Skeletal muscle satellite cell (primary cell): ENCODE measurements at regions not wholly inside any gene's neighbourhood (a gene's known extent, or its start where the extent isn't known, plus 50 kb on each side); places are given as distances from the start of the nearest gene placed in this dataset.

ENCODE experiments used
- H3K27me3 ChIP-seq: 2 replicates; pipeline ENCODE4 v1.7.0; 2013; ENCODE audit warnings: low read length; ENCODE audit not compliant: control insufficient read depth, insufficient read depth
- H3K36me3 ChIP-seq: 2 replicates; pipeline ENCODE4 v1.7.0; 2013; ENCODE audit warnings: mild to moderate bottlenecking, control low read depth, low read length; ENCODE audit not compliant: insufficient read depth
- H3K4me1 ChIP-seq: 2 replicates; pipeline ENCODE4 v1.7.0; 2013; ENCODE audit warnings: low read length; ENCODE audit not compliant: control insufficient read depth, insufficient read depth
- H3K4me2 ChIP-seq: 2 replicates; pipeline ENCODE4 v1.7.0; 2013; ENCODE audit warnings: mild to moderate bottlenecking, low read length
- H3K4me3 ChIP-seq: 2 replicates; pipeline ENCODE4 v1.7.0; 2013; ENCODE audit warnings: low read length
- H3K9ac ChIP-seq: 2 replicates; pipeline ENCODE4 v1.7.0; 2013; ENCODE audit warnings: mild to moderate bottlenecking, low read depth, low read length, moderate library complexity
- H3K9me3 ChIP-seq: replicated peaks from 2 replicates; pipeline ENCODE4 v1.7.0; 2013; ENCODE audit warnings: mild to moderate bottlenecking, control low read depth, low read length

DNA sequence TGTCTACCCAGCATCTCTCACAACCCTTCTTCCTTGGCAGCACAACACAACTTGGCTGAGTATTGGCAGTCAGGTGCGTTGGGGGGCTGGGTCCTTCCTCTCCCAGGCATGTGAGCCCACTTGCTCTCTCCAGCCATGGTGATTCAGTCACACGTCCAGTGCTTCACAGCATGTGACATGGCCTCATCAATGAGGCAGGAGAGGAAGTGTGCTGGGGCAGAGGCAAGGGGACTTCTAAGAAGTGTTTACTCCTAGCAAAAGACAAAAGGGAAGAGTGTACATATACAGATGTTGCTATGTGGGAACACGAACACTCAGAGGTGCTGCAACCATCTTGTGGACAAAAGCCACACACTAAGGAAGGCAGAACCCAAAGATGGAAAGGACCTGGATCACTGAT, 380.8 kb downstream of the FBXW7 start:
- no peak overlapping the region for H3K4me3 ChIP-seq
- H3K9me3 ChIP-seq = no peaks in the 10 kb centered on the region
- H3K36me3 ChIP-seq = no peaks in the 10 kb centered on the region
- H3K27me3 ChIP-seq = peaks cover 38% of the 10 kb centered on the region
- no peak overlapping the region for H3K9ac ChIP-seq
- no peak overlapping the region for H3K4me2 ChIP-seq
- no peaks in the 10 kb centered on the region for H3K4me1 ChIP-seq

DNA sequence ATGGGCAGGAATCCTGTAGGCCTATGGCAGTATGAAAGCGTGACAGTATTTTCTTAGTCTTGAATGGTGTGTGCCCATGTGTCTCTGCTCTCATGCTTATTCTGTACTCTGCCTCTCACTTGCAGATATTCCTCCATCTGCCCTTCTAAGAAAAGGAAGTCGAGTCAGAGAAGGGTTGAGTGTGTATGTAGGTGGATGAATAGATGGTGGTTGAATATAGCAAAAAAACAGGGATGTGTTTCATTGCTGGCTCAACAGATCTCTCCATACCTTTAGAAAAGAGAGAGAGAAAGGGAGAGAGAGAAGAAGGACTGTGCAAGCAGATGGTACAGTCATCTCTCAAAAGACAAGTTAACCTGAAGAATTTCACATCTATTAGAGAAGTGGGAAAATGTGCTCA, 381.5 kb downstream of the FBXW7 start:
- no peaks in the 10 kb centered on the region for H3K9me3 ChIP-seq
- H3K4me3 ChIP-seq = no peak overlapping the region
- H3K4me1 ChIP-seq = no peaks in the 10 kb centered on the region
- peaks cover 38% of the 10 kb centered on the region for H3K27me3 ChIP-seq
- no peak overlapping the region for H3K9ac ChIP-seq
- H3K36me3 ChIP-seq = no peaks in the 10 kb centered on the region
- H3K4me2 ChIP-seq = no peak overlapping the region

- Histone ChIP-seq H3K4me2 (no peak overlapping the region), H3K9ac (no peak overlapping the region), H3K4me1 (no peaks in the 10 kb centered on the region)
These were observed 382.2 kb downstream of the FBXW7 start for GRCh38 chr4:152153476-152154270.

GRCh38 chr4:152150214-152150613, 385.7 kb downstream of the FBXW7 start:
- Histone ChIP-seq H3K9ac (no peak overlapping the region), H3K27me3 (peaks cover 26% of the 10 kb centered on the region), H3K9me3 (no peaks in the 10 kb centered on the region), H3K36me3 (no peaks in the 10 kb centered on the region), H3K4me2 (no peak overlapping the region), H3K4me3 (no peak overlapping the region), H3K4me1 (no peaks in the 10 kb centered on the region)

More at GRCh38 chr4:152153476-152154270, 382.2 kb downstream of the FBXW7 start:
- Histone ChIP-seq H3K4me3 (no peak overlapping the region), H3K9me3 (no peaks in the 10 kb centered on the region), H3K36me3 (no peaks in the 10 kb centered on the region), H3K27me3 (peaks cover 32% of the 10 kb centered on the region)

GRCh38 chr4:152149745-152150144, 386.1 kb downstream of the FBXW7 start:
- Histone ChIP-seq H3K4me3 (no peak overlapping the region), H3K9me3 (no peaks in the 10 kb centered on the region), H3K36me3 (no peaks in the 10 kb centered on the region), H3K27me3 (peaks cover 23% of the 10 kb centered on the region), H3K4me2 (no peak overlapping the region), H3K9ac (no peak overlapping the region), H3K4me1 (no peaks in the 10 kb centered on the region)

DNA sequence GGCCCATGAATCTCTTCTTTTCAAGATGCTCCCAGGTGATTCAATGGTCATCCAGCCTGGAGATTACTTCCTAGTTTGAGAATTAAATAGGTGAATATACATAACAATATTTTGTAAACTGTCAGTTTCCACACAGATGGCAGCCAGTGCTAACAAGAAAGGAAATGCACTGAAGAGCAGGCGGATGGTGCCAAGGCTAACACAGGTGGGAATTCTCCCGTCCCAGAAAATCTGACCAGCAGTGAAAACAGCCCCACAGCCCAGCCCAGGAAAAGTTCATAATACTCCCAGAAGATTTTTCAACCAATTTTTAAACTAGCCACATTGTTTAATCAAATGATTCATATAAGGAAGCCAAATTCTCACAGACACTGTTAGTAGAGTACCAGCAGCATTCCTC, 387.2 kb upstream of the GATB start:
- Histone ChIP-seq H3K36me3 (no peaks in the 10 kb centered on the region), H3K27me3 (peaks cover 8% of the 10 kb centered on the region), H3K9ac (no peak overlapping the region), H3K4me2 (no peak overlapping the region), H3K4me3 (no peak overlapping the region), H3K4me1 (no peaks in the 10 kb centered on the region), H3K9me3 (no peaks in the 10 kb centered on the region)

DNA sequence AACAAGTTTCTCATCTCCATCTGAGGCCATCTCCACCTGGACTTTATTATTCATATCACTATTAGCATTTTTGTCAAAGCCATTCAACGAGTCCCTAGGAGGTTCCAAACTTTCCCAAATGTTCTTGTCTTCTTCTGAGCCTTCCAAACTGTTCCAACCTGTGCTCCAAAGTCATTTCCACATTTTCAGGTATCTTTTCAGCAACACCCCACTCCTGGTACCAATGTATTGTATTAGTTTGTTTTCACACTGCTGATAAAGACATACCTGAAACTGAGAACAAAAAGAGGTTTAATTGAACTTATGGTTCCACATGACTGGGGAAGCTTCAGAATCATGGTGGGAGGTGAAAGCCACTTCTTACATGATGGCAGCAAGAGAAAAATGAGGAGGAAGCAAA, 385.4 kb upstream of the GATB start:
- Histone ChIP-seq H3K4me1 (no peaks in the 10 kb centered on the region), H3K9ac (no peak overlapping the region), H3K27me3 (no peaks in the 10 kb centered on the region), H3K9me3 (no peaks in the 10 kb centered on the region), H3K4me3 (no peak overlapping the region), H3K36me3 (no peaks in the 10 kb centered on the region), H3K4me2 (no peak overlapping the region)

GRCh38 chr4:152143806-152144205, 383.0 kb upstream of the GATB start:
- H3K9me3 ChIP-seq = no peaks in the 10 kb centered on the region
- no peaks in the 10 kb centered on the region for H3K4me1 ChIP-seq
- no peaks in the 10 kb centered on the region for H3K36me3 ChIP-seq
- no peak overlapping the region for H3K4me3 ChIP-seq
- H3K9ac ChIP-seq = no peak overlapping the region
- no peak overlapping the region for H3K4me2 ChIP-seq
- no peaks in the 10 kb centered on the region for H3K27me3 ChIP-seq

DNA sequence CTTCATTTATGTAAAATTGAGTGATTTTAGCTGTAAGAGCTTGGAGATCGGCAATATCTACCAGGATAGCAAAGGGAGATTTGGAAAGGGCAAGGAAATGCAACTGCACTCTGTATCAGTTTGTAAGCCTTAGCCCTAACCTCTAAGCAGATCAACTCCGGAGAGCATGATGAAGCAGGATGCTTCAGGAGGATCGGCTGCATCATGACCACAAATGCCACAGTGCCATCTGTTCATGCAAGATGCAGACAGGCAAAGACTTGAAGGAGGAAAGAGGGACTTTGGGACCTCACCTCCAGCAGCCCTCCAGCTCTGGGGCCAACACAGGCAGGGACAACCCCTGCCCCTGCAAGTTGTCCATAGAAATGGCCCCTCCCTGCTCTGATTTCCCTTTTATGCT, 377.6 kb upstream of the GATB start:
- H3K4me1 ChIP-seq = no peaks in the 10 kb centered on the region
- H3K36me3 ChIP-seq = no peaks in the 10 kb centered on the region

DNA sequence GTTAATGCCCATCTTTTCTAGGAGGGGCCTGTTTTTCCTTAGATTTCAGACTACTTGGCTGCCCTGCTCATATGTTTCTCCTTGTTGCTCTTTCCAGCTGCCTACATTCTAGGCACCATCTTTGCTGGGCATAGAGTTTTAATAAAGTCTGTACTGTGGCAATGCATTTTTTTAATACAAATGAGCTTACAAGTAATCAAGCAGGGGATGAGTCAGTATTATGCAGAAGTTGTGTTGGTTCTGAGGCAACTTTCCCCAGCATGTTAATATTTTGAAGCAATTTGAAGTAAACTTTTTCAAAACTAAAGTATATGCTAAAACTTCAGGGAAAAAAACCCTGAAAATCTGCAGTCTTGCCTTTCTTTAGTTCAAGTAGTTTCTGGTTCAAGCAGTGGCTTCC, 372.0 kb upstream of the GATB start:
- no peak overlapping the region for H3K9ac ChIP-seq
- H3K4me3 ChIP-seq = no peak overlapping the region
- no peak overlapping the region for H3K4me2 ChIP-seq
- H3K9me3 ChIP-seq = no peaks in the 10 kb centered on the region
- H3K27me3 ChIP-seq = peaks cover 26% of the 10 kb centered on the region
- H3K36me3 ChIP-seq = no peaks in the 10 kb centered on the region
- no peaks in the 10 kb centered on the region for H3K4me1 ChIP-seq

More for the DNA sequence above, 377.6 kb upstream of the GATB start:
- no peaks in the 10 kb centered on the region for H3K9me3 ChIP-seq
- H3K4me2 ChIP-seq = no peak overlapping the region
- H3K9ac ChIP-seq = no peak overlapping the region
- peaks cover 15% of the 10 kb centered on the region for H3K27me3 ChIP-seq
- H3K4me3 ChIP-seq = no peak overlapping the region

DNA sequence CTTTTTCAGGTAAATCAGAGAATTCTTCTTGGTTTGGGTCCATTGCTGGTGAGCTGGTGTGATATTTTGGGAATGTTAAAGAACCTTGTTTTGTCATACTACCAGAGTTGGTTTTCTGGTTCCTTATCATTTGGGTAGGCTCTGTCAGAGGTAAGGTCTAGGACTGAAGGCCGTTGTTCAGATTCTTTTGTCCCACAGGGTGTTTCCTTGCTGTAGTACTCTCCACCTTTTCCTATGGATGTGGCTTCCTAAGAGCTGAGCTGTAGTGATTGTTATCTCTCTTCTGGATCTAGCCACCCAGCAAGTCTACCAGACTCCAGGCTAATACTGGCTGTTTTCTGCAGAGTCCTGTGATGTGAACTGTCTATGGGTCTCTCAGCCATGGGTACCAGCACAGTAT, 367.5 kb upstream of the GATB start:
- Histone ChIP-seq H3K4me2 (no peak overlapping the region), H3K36me3 (no peaks in the 10 kb centered on the region), H3K4me1 (no peaks in the 10 kb centered on the region), H3K27me3 (peaks cover 10% of the 10 kb centered on the region), H3K9ac (no peak overlapping the region), H3K9me3 (no peaks in the 10 kb centered on the region), H3K4me3 (no peak overlapping the region)

GRCh38 chr4:152126238-152126637, 365.4 kb upstream of the GATB start:
- Histone ChIP-seq H3K4me1 (no peaks in the 10 kb centered on the region), H3K27me3 (peaks cover 4% of the 10 kb centered on the region), H3K36me3 (no peaks in the 10 kb centered on the region), H3K4me3 (no peak overlapping the region), H3K4me2 (no peak overlapping the region), H3K9me3 (no peaks in the 10 kb centered on the region), H3K9ac (no peak overlapping the region)
